ENCODE measurements at regions not wholly inside any gene's neighbourhood (a gene's known extent, or its start where the extent isn't known, plus 50 kb on each side); places are given as distances from the start of the nearest gene placed in this dataset.
A peak's percentile ranks its signal among the peaks of the same experiment; 100 is the strongest.
"Not testable (repeated sequence)": the region's sequence is repeated elsewhere in the genome, so short reads cannot be mapped to it uniquely, and the experiment has no call there.

DNA sequence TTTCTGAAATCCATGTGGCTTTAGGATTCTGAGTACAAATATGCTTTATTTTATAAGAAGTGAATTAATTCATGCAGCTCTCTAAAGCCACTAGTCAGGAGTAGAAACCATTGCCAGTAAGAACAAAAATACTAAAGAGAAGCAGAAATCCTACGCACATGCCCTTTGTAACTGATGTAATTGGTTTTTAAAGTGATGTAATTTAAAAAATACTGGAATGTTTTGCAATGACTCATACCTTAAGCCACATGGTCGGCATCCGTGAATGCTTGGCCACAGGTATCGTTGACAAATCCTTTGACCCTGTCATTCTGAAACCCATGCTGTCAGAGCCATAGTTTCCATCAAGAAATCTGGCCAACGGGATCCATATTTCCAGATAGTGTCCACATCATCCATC lies 213.3 kb downstream of the ACKR3 start:
- no peaks in the 10 kb centered on the region for H3K9me3 ChIP-seq (ENCODE audit: control insufficient read depth, low read depth, low read length)
- no peaks in the 10 kb centered on the region for H3K36me3 ChIP-seq (ENCODE audit: control insufficient read depth, insufficient read depth, low read length)
- peak in 1 of 2 donors; percentile 75 for DNase-seq
- no peaks in the 10 kb centered on the region for H3K4me1 ChIP-seq (ENCODE audit: control insufficient read depth, insufficient read depth, low read length)
- WGBS (ENCODE audit: insufficient coverage, low lambda C conversion rate) = 70% methylated on average over 2 of the region's 5 CpGs
- H3K4me3 ChIP-seq (ENCODE audit: low read length) = no peak overlapping the region
- H3K27ac ChIP-seq (ENCODE audit: low read length) = no peak overlapping the region
- H3K27me3 ChIP-seq (ENCODE audit: control insufficient read depth, insufficient read depth, low read length) = no peaks in the 10 kb centered on the region

DNA sequence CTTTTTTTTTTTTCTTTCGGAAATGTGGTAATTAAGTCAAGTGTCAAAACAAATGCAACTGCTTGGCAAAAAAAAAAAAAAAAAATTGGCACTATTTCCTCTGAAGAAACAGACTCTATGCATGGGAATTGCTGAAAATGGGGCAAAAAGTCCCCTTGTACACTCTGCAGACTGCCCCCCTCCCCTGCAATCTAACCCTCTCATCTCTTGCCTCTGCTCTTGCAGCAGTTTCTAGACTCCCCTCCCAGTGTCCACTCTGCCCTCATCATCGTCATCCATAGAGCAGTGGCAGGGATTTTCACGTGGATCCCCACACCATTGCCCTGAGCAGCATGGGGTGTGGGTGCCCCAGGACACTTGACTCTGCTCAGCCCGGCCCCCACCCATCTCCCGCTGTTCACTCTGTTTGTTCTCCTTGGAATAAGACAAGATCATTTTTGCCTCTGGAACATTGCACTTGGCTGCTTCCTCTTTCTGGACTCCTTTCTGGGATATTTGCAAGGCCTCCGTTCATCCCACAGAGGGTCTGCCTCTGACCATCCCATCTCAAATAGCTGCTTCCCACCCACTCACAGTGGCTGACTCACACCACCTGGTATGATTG lies 213.9 kb downstream of the ACKR3 start:
- Histone ChIP-seq H3K4me3 (ENCODE audit: low read length) (no peak overlapping the region), H3K27me3 (ENCODE audit: control insufficient read depth, insufficient read depth, low read length) (no peaks in the 10 kb centered on the region), H3K4me1 (ENCODE audit: control insufficient read depth, insufficient read depth, low read length) (no peaks in the 10 kb centered on the region), H3K27ac (ENCODE audit: low read length) (no peak overlapping the region), H3K36me3 (ENCODE audit: control insufficient read depth, insufficient read depth, low read length) (no peaks in the 10 kb centered on the region), H3K9me3 (ENCODE audit: control insufficient read depth, low read depth, low read length) (no peaks in the 10 kb centered on the region)
- no CpG with 5 or more reads among the region's 6 CpGs for WGBS (ENCODE audit: insufficient coverage, low lambda C conversion rate)
- DNase-seq = no peak

- no peaks in the 10 kb centered on the region for H3K9me3 ChIP-seq (ENCODE audit: control insufficient read depth, low read depth, low read length)
- no peak overlapping the region for H3K4me3 ChIP-seq (ENCODE audit: low read length)
- H3K4me1 ChIP-seq (ENCODE audit: control insufficient read depth, insufficient read depth, low read length) = no peaks in the 10 kb centered on the region
- H3K27me3 ChIP-seq (ENCODE audit: control insufficient read depth, insufficient read depth, low read length) = no peaks in the 10 kb centered on the region
- DNase-seq = peak; percentile 19 to 71
- 39% methylated on average over 3 of the region's 6 CpGs for WGBS (ENCODE audit: insufficient coverage, low lambda C conversion rate)
- no peaks in the 10 kb centered on the region for H3K36me3 ChIP-seq (ENCODE audit: control insufficient read depth, insufficient read depth, low read length)
- H3K27ac ChIP-seq (ENCODE audit: low read length) = no peak overlapping the region
Observed at GRCh38 chr2:236785611-236786057, 216.0 kb downstream of the ACKR3 start.

DNA sequence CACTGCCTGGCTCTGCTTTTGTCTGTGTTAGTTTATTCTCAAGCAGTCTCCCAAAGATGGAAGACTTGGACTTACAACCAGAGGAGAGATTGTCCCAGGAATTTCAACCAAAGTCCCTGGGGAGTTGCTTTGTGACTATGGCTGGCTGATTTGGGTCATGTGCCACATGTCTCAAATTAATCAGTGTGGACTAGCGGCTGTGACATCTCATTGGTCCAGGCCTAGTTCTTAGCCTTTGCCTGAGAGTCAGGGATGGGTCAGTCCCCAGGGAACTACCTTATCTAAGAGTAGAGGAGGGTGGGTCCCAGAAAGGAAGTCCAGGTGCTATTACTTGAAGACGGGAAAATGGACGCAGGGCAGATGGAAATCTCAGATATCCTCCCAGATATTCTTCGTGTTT lies 217.1 kb downstream of the ACKR3 start:
- no peak for DNase-seq
- no peaks in the 10 kb centered on the region for H3K36me3 ChIP-seq (ENCODE audit: control insufficient read depth, insufficient read depth, low read length)
- H3K9me3 ChIP-seq (ENCODE audit: control insufficient read depth, low read depth, low read length) = no peaks in the 10 kb centered on the region
- no peak overlapping the region for H3K4me3 ChIP-seq (ENCODE audit: low read length)
- H3K4me1 ChIP-seq (ENCODE audit: control insufficient read depth, insufficient read depth, low read length) = no peaks in the 10 kb centered on the region
- H3K27me3 ChIP-seq (ENCODE audit: control insufficient read depth, insufficient read depth, low read length) = no peaks in the 10 kb centered on the region
- WGBS (ENCODE audit: insufficient coverage, low lambda C conversion rate) = no CpG with 5 or more reads among the region's 4 CpGs
- no peak overlapping the region for H3K27ac ChIP-seq (ENCODE audit: low read length)

- 92% methylated on average over 4 of the region's 5 CpGs for WGBS (ENCODE audit: insufficient coverage, low lambda C conversion rate)
- DNase-seq; H3K9me3 ChIP-seq (ENCODE audit: control insufficient read depth, low read depth, low read length); H3K27me3 ChIP-seq (ENCODE audit: control insufficient read depth, insufficient read depth, low read length); H3K27ac ChIP-seq (ENCODE audit: low read length); H3K36me3 ChIP-seq (ENCODE audit: control insufficient read depth, insufficient read depth, low read length); H3K4me1 ChIP-seq (ENCODE audit: control insufficient read depth, insufficient read depth, low read length); H3K4me3 ChIP-seq (ENCODE audit: low read length): not testable (repeated sequence)
Observed at GRCh38 chr2:236787376-236787775, 217.8 kb downstream of the ACKR3 start.

- no CpG with 5 or more reads among the region's 7 CpGs for WGBS (ENCODE audit: insufficient coverage, low lambda C conversion rate)
- Histone ChIP-seq H3K4me1 (ENCODE audit: control insufficient read depth, insufficient read depth, low read length) (no peaks in the 10 kb centered on the region), H3K36me3 (ENCODE audit: control insufficient read depth, insufficient read depth, low read length) (no peaks in the 10 kb centered on the region), H3K9me3 (ENCODE audit: control insufficient read depth, low read depth, low read length) (no peaks in the 10 kb centered on the region), H3K4me3 (ENCODE audit: low read length) (no peak overlapping the region), H3K27ac (ENCODE audit: low read length) (no peak overlapping the region), H3K27me3 (ENCODE audit: control insufficient read depth, insufficient read depth, low read length) (no peaks in the 10 kb centered on the region)
- DNase-seq = no peak
Observed at GRCh38 chr2:236787885-236788284, 218.3 kb downstream of the ACKR3 start.

- Histone ChIP-seq H3K36me3 (ENCODE audit: control insufficient read depth, insufficient read depth, low read length) (no peaks in the 10 kb centered on the region), H3K4me3 (ENCODE audit: low read length) (no peak overlapping the region), H3K9me3 (ENCODE audit: control insufficient read depth, low read depth, low read length) (peaks cover 3% of the 10 kb centered on the region), H3K27me3 (ENCODE audit: control insufficient read depth, insufficient read depth, low read length) (peaks cover 6% of the 10 kb centered on the region), H3K4me1 (ENCODE audit: control insufficient read depth, insufficient read depth, low read length) (no peaks in the 10 kb centered on the region), H3K27ac (ENCODE audit: low read length) (no peak overlapping the region)
- WGBS (ENCODE audit: insufficient coverage, low lambda C conversion rate) = 100% methylated on average over 2 of the region's 6 CpGs
- DNase-seq = no peak
Observed at GRCh38 chr2:236790963-236791362, 221.3 kb downstream of the ACKR3 start.

DNA sequence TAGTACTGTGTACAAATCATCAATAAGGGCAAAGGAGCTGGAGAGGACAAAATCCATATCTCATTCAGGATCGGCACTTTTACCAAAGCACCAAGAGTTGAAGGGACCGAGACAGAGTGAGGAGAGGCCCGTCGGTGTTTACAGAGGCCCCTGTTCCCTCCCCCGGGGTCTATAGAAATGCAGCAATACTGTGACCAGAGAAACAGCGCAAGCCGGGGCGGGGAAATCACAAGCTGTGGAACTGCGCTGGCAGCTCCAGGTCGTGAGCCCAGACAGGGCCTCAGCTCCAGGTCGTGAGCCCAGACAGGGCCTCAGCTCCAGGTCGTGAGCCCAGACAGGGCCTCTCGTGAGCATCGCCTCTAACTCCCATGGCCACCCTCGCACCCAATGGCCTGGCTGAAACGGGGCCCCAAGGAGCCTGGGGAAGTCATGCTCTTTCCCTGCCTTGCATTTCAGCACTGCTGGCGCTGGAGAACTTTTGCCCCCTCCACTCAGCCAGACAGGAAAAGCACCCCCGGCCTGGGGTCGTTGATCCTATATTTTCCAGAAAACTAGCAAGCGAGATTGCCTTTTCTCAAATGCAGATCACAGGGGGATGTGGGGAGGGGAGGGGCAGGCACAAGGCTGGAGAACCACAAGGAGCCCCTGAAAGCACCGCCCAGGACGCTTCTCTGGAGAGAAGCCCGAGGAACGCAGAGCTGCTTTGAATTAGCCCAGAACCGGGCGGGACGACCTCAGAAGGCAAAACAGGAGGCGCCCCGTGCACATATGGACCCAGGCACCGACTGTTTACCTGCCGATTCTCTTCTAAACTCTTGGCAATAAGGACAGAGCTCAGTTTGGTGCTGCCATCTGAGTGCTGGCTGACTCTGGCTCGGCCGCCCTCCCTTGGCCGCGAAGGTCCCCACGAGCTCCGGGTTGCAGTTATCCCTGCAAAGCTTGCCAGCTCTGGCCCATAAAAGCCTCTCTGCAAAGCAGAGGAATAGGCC lies 223.7 kb downstream of the ACKR3 start:
- no peak for DNase-seq
- WGBS (ENCODE audit: insufficient coverage, low lambda C conversion rate) = no CpG with 5 or more reads among the region's 37 CpGs
- Histone ChIP-seq H3K4me1 (ENCODE audit: control insufficient read depth, insufficient read depth, low read length) (no peaks in the 10 kb centered on the region), H3K9me3 (ENCODE audit: control insufficient read depth, low read depth, low read length) (peaks cover 3% of the 10 kb centered on the region), H3K36me3 (ENCODE audit: control insufficient read depth, insufficient read depth, low read length) (no peaks in the 10 kb centered on the region), H3K27me3 (ENCODE audit: control insufficient read depth, insufficient read depth, low read length) (peaks cover 6% of the 10 kb centered on the region), H3K4me3 (ENCODE audit: low read length) (no peak overlapping the region), H3K27ac (ENCODE audit: low read length) (no peak overlapping the region)

GRCh38 chr2:236794176-236794957 lies 224.7 kb downstream of the ACKR3 start:
- Histone ChIP-seq H3K9me3 (ENCODE audit: control insufficient read depth, low read depth, low read length) (peaks cover 3% of the 10 kb centered on the region), H3K36me3 (ENCODE audit: control insufficient read depth, insufficient read depth, low read length) (no peaks in the 10 kb centered on the region), H3K27me3 (ENCODE audit: control insufficient read depth, insufficient read depth, low read length) (peaks cover 6% of the 10 kb centered on the region), H3K4me3 (ENCODE audit: low read length) (no peak overlapping the region), H3K27ac (ENCODE audit: low read length) (no peak overlapping the region), H3K4me1 (ENCODE audit: control insufficient read depth, insufficient read depth, low read length) (no peaks in the 10 kb centered on the region)
- no peak for DNase-seq
- 58% methylated on average over 2 of the region's 14 CpGs for WGBS (ENCODE audit: insufficient coverage, low lambda C conversion rate)

GRCh38 chr2:236795169-236795860 lies 225.7 kb downstream of the ACKR3 start:
- Histone ChIP-seq H3K4me3 (ENCODE audit: low read length) (no peak overlapping the region), H3K27ac (ENCODE audit: low read length) (no peak overlapping the region), H3K27me3 (ENCODE audit: control insufficient read depth, insufficient read depth, low read length) (peaks cover 6% of the 10 kb centered on the region), H3K36me3 (ENCODE audit: control insufficient read depth, insufficient read depth, low read length) (no peaks in the 10 kb centered on the region), H3K4me1 (ENCODE audit: control insufficient read depth, insufficient read depth, low read length) (no peaks in the 10 kb centered on the region), H3K9me3 (ENCODE audit: control insufficient read depth, low read depth, low read length) (peaks cover 3% of the 10 kb centered on the region)
- no CpG with 5 or more reads among the region's 11 CpGs for WGBS (ENCODE audit: insufficient coverage, low lambda C conversion rate)
- no peak for DNase-seq
